Keratinocyte (primary cell): ENCODE measurements at regions not wholly inside any gene's neighbourhood (a gene's known extent, or its start where the extent isn't known, plus 50 kb on each side); places are given as distances from the start of the nearest gene placed in this dataset.

ENCODE experiments used
- DNase-seq: peaks from one replicate; pipeline ENCODE4 v3.0.0-alpha.2; 2011; ENCODE audit warnings: low read depth, missing footprints, low spot score
- FAIRE-seq: peaks from 2 replicates; lab custom pipeline; 2011; peaks lifted over from hg19 to GRCh38; lab: Jason Lieb, UNC
- H2AFZ ChIP-seq: 2 replicates; pipeline ENCODE4 v1.6.0; 2012; ENCODE audit warnings: low read length, control low read depth, inconsistent platforms; ENCODE audit not compliant: control insufficient read depth
- H3K27ac ChIP-seq: 2 replicates; pipeline ENCODE4 v1.5.1; 2011; ENCODE audit warnings: low read length; ENCODE audit not compliant: control insufficient read depth, insufficient read depth
- H3K27me3 ChIP-seq: 3 replicates; pipeline ENCODE4 v1.6.0; 2011; ENCODE audit warnings: low read length; ENCODE audit not compliant: control insufficient read depth, insufficient read depth; ENCODE audit errors: extremely low read depth
- H3K36me3 ChIP-seq, 2 experiments: 2 replicates in 1 of 2; 3 replicates in 1 of 2; pipeline ENCODE4 v1.5.1; 2011; ENCODE audit warnings: low read length in 2 of 2, mild to moderate bottlenecking in 1 of 2; ENCODE audit not compliant: control insufficient read depth in 2 of 2, insufficient read depth in 2 of 2; ENCODE audit errors: extremely low read depth in 1 of 2
- H3K4me1 ChIP-seq: 3 replicates; pipeline ENCODE4 v1.5.1; 2011; ENCODE audit warnings: low read length; ENCODE audit not compliant: control insufficient read depth, insufficient read depth; ENCODE audit errors: extremely low read depth
- H3K4me2 ChIP-seq: 3 replicates; pipeline ENCODE4 v1.6.0; 2011; ENCODE audit warnings: low read depth, low read length; ENCODE audit not compliant: control insufficient read depth, insufficient read depth; ENCODE audit errors: extremely low read depth
- H3K4me3 ChIP-seq, 3 experiments: fragments of 200-600 bp in 1 of 3; sonication (generic) in 1 of 3; 2 replicates in 2 of 3; 3 replicates in 1 of 3; pipeline ENCODE4 v1.5.1; 2011 to 2016; ENCODE audit warnings: low read length in 3 of 3, mild to moderate bottlenecking in 3 of 3, control low read depth in 2 of 3, inconsistent platforms in 1 of 3, low read depth in 1 of 3, mixed read lengths in 1 of 3, mixed run types in 1 of 3, moderate library complexity in 1 of 3; ENCODE audit not compliant: control insufficient read depth in 2 of 3, insufficient read depth in 2 of 3; ENCODE audit errors: extremely low read depth in 1 of 3
- H3K79me2 ChIP-seq: 2 replicates; pipeline ENCODE4 v1.6.0; 2012; ENCODE audit warnings: low read length; ENCODE audit not compliant: control insufficient read depth, insufficient read depth
- H3K9ac ChIP-seq: 3 replicates; pipeline ENCODE4 v1.6.0; 2011; ENCODE audit warnings: low read length; ENCODE audit not compliant: control insufficient read depth, insufficient read depth; ENCODE audit errors: extremely low read depth
- H3K9me1 ChIP-seq: 3 replicates; pipeline ENCODE4 v1.6.0; 2011; ENCODE audit warnings: low read length; ENCODE audit not compliant: control insufficient read depth, insufficient read depth; ENCODE audit errors: extremely low read depth
- H3K9me3 ChIP-seq: 2 replicates; pipeline ENCODE4 v1.5.1; 2012; ENCODE audit warnings: low read depth, low read length; ENCODE audit not compliant: control insufficient read depth
- H4K20me1 ChIP-seq: 3 replicates; pipeline ENCODE4 v1.6.0; 2011; ENCODE audit warnings: low read length; ENCODE audit not compliant: control insufficient read depth, insufficient read depth; ENCODE audit errors: extremely low read depth
- EZH2 ChIP-seq: IDR thresholded peaks from one replicate; pipeline ENCODE4 v1.6.1; 2012; ENCODE audit warnings: inconsistent platforms, mild to moderate bottlenecking, low read length, moderate library complexity
- dilution Hi-C: fragments of 300-500 bp; cut with MboI; formaldehyde crosslinking; loops from one replicate; pipeline ENCODE4 v1.7.0; 2020; ENCODE audit warnings: low sequenced_read_pairs; ENCODE audit not compliant: extremely low pct_ligation_motif_present
- TF ChIP-seq, protein P1 (sequence below), 3 experiments: IDR thresholded peaks in 1 of 3; conservative IDR thresholded peaks in 1 of 3; optimal IDR thresholded peaks in 1 of 3; 2 replicates in 2 of 3; 3 replicates in 1 of 3; pipeline versions ENCODE3 to v1.5.1; 2011; ENCODE audit warnings: low read length in 3 of 3, mild to moderate bottlenecking in 3 of 3, moderate library complexity in 2 of 3, control low read depth in 1 of 3, inconsistent platforms in 1 of 3; ENCODE audit not compliant: insufficient read depth in 2 of 3; ENCODE audit errors: extremely low read depth in 1 of 3

DNA sequence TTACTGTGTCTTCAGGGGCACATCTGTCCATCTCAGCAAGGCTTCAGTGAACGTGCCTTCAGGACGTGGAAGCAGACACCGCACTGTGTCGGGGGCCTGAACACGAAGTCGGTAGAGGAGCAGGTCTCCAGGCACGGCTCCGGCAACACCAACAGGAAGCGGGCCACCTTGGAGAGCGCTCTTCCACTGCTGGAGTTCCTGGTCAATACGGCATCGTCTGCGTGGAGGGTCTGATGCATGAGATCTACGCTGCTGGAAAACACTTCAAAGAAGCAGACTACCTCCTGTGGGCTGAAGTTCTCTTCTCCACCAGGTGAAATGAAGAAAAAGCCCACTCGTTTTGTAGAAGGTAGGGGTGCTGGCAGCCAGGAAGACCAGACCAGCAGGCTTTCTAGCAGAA lies 69.3 kb upstream of the SLCO4A1 start:
- no peaks in the 10 kb centered on the region for H3K4me1 ChIP-seq
- no peak overlapping the region for H3K4me3 ChIP-seq
- H3K9me1 ChIP-seq = no peaks in the 10 kb centered on the region
- H2AFZ ChIP-seq = no peak overlapping the region
- no peak overlapping the region for H3K9ac ChIP-seq
- FAIRE-seq (no peak), DNase-seq (no peak)
- no peaks in the 10 kb centered on the region for H3K36me3 ChIP-seq
- no peak overlapping the region for H3K4me2 ChIP-seq
- peaks cover 41% of the 10 kb centered on the region for H3K27me3 ChIP-seq
- H3K9me3 ChIP-seq = no peaks in the 10 kb centered on the region
- dilution Hi-C loops = no loop called here
- TF ChIP-seq EZH2 = no peak
- TF ChIP-seq, protein P1, sequence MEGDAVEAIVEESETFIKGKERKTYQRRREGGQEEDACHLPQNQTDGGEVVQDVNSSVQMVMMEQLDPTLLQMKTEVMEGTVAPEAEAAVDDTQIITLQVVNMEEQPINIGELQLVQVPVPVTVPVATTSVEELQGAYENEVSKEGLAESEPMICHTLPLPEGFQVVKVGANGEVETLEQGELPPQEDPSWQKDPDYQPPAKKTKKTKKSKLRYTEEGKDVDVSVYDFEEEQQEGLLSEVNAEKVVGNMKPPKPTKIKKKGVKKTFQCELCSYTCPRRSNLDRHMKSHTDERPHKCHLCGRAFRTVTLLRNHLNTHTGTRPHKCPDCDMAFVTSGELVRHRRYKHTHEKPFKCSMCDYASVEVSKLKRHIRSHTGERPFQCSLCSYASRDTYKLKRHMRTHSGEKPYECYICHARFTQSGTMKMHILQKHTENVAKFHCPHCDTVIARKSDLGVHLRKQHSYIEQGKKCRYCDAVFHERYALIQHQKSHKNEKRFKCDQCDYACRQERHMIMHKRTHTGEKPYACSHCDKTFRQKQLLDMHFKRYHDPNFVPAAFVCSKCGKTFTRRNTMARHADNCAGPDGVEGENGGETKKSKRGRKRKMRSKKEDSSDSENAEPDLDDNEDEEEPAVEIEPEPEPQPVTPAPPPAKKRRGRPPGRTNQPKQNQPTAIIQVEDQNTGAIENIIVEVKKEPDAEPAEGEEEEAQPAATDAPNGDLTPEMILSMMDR (optimal IDR thresholded peaks at IDR 0.05 in 1 of 3, IDR thresholded peaks at IDR 0.05 in 1 of 3, conservative IDR thresholded peaks at IDR 0.05 in 1 of 3; ENCODE audit: extremely low read depth in 1 of 3, insufficient read depth in 2 of 3, low read length in 3 of 3) = no peak
- H4K20me1 ChIP-seq = peaks cover 2% of the 10 kb centered on the region
- H3K79me2 ChIP-seq = no peaks in the 10 kb centered on the region
- no peak overlapping the region for H3K27ac ChIP-seq

DNA sequence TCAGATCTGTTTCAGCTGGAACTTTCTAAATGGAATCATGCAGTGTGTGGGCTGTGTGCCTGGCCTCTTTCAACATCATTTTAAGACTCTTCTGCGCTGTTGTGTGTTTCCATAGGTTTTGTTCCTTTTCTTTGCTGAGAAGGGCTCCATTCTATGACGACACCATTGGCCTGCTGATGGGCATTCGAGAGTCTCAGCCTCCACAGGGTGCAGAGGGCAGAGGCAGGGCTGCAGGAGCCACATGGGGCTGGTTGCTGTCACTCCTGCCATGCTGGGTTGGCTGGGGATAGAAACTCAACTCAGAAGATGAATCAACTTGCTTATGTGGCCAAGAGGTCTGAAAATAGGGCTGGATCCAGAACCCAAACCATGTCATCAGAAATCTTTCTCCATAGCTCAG lies 68.5 kb upstream of the SLCO4A1 start:
- Histone ChIP-seq H3K9me1 (no peaks in the 10 kb centered on the region), H3K9me3 (no peaks in the 10 kb centered on the region), H4K20me1 (peaks cover 2% of the 10 kb centered on the region), H2AFZ (no peak overlapping the region), H3K79me2 (no peaks in the 10 kb centered on the region), H3K27me3 (peaks cover 50% of the 10 kb centered on the region), H3K27ac (no peak overlapping the region), H3K4me2 (no peak overlapping the region), H3K4me1 (no peaks in the 10 kb centered on the region), H3K9ac (no peak overlapping the region), H3K36me3 (no peaks in the 10 kb centered on the region), H3K4me3 (no peak overlapping the region)
- FAIRE-seq = no peak
- no peak for DNase-seq
- TF ChIP-seq, protein P1 (optimal IDR thresholded peaks at IDR 0.05 in 1 of 3, IDR thresholded peaks at IDR 0.05 in 1 of 3, conservative IDR thresholded peaks at IDR 0.05 in 1 of 3; ENCODE audit: extremely low read depth in 1 of 3, insufficient read depth in 2 of 3, low read length in 3 of 3) = no peak
- dilution Hi-C loops = no loop called here
